ENCODE measurements at regions not wholly inside any gene's neighbourhood (a gene's known extent, or its start where the extent isn't known, plus 50 kb on each side); places are given as distances from the start of the nearest gene placed in this dataset.

DNA sequence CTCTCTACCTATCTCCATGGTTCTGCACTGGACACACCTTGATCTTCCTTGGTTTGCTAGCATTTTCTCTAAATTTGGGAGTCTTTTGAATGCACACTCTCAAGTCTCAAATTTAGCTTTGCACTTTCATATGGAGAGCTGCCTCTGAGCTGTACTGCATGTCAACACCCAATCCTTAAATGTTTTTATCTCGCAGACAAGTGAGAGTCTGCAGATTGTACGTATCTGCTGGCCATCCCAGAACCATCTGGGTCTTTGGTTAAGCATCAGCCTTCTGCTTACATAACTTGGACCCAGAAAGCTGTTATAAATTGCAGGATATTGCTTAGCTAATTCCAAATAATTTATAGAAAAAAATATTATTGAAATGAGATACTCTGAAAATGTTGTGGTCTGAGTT, 111.4 kb upstream of the GRAMD2B start:
- no peak for DNase-seq

GRCh38 chr5:126315341-126315740, 107.9 kb upstream of the GRAMD2B start:
- DNase-seq, result no peak

DNA sequence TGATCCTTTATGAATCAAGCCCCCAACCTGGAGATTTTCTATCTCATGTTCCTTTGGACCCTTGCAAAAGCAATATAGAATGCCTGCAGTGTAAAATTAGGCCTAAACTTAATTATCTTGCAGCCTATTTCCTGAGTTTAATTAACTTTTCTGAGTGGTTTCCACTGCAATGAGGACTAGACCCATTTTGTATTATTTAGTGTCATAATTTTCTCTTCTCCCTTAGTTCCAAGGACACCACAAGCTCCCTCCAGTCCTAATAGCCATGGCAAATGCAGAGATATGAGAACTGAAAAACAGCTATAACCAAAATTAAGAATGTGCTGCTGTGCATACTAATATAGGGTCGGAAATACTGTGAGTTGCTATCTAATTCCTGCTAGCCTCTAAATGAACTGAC, 90.9 kb upstream of the GRAMD2B start:
- DNase-seq, result no peak

- no peak for DNase-seq
Observed at GRCh38 chr5:126334760-126335159, 88.4 kb upstream of the GRAMD2B start.

GRCh38 chr5:126335886-126336285, 87.3 kb upstream of the GRAMD2B start:
- no peak for DNase-seq

DNA sequence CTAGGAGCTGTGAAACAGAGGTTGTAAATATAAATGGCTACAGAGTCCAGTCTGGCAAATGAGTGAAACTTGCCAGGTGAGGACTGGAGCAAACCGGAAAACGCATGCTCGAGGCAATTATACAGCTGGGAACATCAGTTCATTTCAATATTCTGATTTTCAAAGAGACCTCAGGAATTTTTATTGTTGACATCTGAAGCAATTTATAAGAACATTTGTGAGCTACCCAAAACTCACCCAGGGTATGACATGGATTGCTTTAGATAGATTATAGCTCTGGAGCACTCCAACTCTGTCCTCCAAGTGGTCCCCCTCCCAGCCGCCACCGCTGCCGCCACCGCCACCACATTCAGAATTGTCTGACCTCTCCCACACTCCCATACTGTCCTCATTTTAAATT, 84.6 kb upstream of the GRAMD2B start:
- DNase-seq, result no peak

DNA sequence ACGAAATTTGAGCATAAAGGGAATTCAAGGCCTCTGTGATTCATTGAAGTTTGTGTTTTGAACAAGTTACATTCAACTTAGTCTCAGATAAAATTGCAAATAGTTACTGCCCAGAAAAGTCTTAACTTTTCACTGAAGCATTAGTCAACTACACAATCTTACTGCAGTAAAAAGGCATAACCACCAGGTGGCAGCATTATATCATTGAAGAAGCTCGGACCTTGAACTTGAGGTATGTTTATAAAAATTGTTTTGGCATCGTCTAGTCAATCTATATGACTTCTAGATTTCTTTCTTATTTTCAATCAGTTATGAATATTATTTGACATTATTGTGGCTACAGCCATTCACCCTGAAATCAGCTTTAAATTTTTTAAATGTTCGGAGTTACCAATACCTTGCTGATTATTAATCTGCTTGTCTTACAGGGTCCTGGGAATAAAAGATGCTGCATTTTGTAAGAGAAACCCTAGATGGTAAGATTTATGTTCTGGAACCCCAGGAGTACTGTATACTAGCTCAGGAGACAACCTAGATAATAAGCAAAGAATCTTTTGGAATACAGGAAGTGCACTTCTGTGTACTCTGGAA, 83.9 kb upstream of the GRAMD2B start:
- no peak for DNase-seq

- no peak for DNase-seq
Observed at GRCh38 chr5:126341906-126342630, 81.1 kb upstream of the GRAMD2B start.

- no peak for DNase-seq
Observed at GRCh38 chr5:126348855-126349635, 74.2 kb upstream of the GRAMD2B start.

GRCh38 chr5:126351153-126351552, 72.1 kb upstream of the GRAMD2B start:
- DNase-seq, result no peak

GRCh38 chr5:126354012-126354857, 69.0 kb upstream of the GRAMD2B start:
- DNase-seq, result no peak

- DNase-seq, result no peak
Observed at GRCh38 chr5:126354858-126355731, 68.1 kb upstream of the GRAMD2B start.

DNA sequence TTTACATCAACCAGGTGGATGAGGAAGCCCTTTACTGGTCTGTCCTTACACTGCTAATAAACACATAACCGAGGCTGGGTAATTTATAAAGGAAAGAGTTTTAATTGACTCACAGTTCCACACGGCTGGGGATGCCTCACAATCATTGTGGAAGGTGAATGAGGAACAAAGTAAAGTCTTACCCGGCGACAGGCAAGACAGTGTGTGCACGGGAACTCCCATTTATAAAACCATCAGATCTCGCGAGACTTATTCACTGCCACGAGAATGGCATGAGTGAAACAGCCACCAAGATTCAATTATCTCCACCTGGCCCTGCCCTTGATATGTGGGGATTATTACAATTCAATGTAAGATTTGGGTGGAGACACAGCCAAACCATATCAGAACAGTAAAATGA, 67.3 kb upstream of the GRAMD2B start:
- no peak for DNase-seq

GRCh38 chr5:126357585-126358342, 65.4 kb upstream of the GRAMD2B start:
- no peak for DNase-seq

DNA sequence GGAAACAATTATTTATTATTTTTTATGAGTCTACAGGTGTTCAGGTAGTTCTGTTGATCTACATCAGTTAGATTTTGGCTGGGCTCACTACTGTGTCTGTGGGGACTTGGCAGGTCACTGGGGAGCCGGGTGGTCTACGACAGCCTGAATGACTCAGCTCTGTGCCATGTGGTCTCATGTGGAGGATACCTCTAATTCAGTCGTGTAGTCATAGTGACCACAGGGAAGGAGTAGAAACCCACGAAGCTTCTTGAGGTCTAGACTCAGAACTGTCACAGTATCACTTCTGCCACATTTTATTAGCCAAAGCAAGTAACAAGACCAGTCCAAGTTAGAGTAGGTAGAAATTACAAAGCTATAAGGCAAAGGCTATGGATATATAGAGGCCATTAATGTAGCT, 64.7 kb upstream of the GRAMD2B start:
- no peak for DNase-seq

DNA sequence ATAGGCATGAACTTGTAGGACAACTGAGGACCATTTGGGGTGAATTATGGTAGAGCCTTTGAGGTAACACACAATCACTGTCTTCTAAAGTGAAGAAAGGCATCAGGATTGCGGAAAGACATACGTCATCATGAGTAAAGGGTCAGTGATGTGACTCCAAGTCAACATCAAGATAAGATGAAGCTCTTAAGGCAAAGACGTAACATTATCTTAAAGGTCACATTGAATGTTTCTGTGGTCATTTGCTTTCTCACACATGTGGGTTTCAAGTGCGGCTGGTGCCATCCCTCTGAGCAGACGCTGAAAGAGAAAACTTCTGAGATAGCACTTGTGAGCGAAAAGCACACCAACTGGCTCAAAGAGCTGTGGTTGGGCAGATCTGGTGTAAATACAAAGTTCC, 63.3 kb upstream of the GRAMD2B start:
- DNase-seq, result no peak

GRCh38 chr5:126360467-126360866, 62.7 kb upstream of the GRAMD2B start:
- DNase-seq, result no peak

DNA sequence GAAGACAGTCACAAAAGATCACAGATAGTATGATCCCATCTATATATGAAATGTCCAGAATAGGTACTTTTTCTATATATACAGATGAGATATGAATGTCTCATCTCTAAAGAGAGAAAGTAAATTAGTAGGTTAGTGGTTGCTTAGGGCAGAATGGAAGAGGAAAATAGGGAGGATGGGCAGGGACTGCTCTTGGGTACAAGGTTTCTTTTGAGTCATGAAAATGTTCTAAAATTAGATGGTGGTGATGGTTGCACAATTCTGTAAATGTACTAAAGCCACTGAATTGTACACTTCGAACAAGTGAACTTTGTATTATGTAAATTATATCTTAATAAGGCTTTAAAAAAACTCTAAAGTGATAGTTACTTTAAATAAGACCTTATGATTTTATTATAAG, 59.6 kb upstream of the GRAMD2B start:
- DNase-seq, result no peak

- DNase-seq, result no peak
Observed at GRCh38 chr5:126364206-126364902, 58.9 kb upstream of the GRAMD2B start.

DNA sequence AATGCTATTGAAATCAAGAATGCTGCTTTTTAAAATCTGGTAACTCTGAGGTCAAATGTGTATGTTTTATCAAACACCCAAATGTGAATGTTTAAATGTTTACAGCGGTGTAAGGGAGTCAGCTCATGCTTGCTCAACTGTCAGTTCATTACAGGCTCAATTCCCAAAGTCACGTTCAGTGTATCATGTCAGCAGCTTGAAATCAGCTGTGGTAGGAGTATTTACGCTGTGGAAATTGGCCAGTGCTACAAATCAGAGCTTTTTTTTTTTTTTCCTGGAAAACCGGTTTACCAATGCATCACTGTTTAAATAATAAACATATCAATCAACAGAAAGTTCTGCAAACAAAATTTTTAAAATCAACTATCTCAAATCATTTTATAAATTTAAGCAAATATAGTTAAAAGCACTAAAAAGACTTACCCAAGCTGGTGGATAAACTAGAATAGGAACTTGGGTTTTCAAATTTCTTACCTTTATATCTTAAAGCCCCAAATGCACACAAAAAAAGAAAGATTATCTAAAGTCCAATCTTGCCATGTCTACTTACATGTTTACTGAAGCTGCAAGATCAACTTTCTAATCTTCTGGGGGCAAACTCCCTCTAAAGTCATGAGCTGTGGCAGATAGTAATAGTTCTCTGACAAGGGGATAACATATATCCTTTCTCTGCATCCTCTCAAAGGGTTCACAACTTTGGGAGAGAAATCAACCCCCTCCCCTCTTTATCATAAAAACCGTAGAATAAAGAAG, 57.6 kb upstream of the GRAMD2B start:
- DNase-seq, result no peak

All from DMS79 (cell line).